Esophagus muscularis mucosa (tissue), 4 donors: ENCODE measurements at regions not wholly inside any gene's neighbourhood (a gene's known extent, or its start where the extent isn't known, plus 50 kb on each side); places are given as distances from the start of the nearest gene placed in this dataset.

Source experiments
- CTCF ChIP-seq, 3 experiments: fragments of 200-600 bp in 2 of 3; fragments of 450-650 bp in 1 of 3; sonication (generic) in 2 of 3; IDR thresholded peaks; one replicate each; pipeline ENCODE4 v1.5.1; 2017 to 2019; ENCODE audit warnings: antibody characterized with exemption in 3 of 3, mild to moderate bottlenecking in 2 of 3, moderate library complexity in 1 of 3
- EP300 ChIP-seq: sonication (generic); formaldehyde crosslinking; IDR thresholded peaks from one replicate; pipeline ENCODE4 v1.6.1; 2017; ENCODE audit warnings: antibody characterized with exemption
- POLR2A ChIP-seq: fragments of 450-650 bp; IDR thresholded peaks from one replicate; pipeline ENCODE4 v1.6.1; 2017; ENCODE audit warnings: antibody characterized with exemption, moderate library complexity, mild to moderate bottlenecking, low read depth
- POLR2AphosphoS5 ChIP-seq, 2 donors: sonication (generic); formaldehyde crosslinking; IDR thresholded peaks; one replicate each; pipeline ENCODE4 v1.6.1; 2017; ENCODE audit warnings: antibody characterized with exemption in 2 of 2

GRCh38 chr10:3529691-3530090 is 255.3 kb downstream of the KLF6 start:
- TF ChIP-seq EP300 (no peak), POLR2AphosphoS5 (IDR thresholded peaks at IDR 0.05) (no peak), CTCF (IDR thresholded peaks at IDR 0.05) (no peak), POLR2A (no peak)
